ENCODE measurements at regions not wholly inside any gene's neighbourhood (a gene's known extent, or its start where the extent isn't known, plus 50 kb on each side); places are given as distances from the start of the nearest gene placed in this dataset.

- TF ChIP-seq, protein P1, sequence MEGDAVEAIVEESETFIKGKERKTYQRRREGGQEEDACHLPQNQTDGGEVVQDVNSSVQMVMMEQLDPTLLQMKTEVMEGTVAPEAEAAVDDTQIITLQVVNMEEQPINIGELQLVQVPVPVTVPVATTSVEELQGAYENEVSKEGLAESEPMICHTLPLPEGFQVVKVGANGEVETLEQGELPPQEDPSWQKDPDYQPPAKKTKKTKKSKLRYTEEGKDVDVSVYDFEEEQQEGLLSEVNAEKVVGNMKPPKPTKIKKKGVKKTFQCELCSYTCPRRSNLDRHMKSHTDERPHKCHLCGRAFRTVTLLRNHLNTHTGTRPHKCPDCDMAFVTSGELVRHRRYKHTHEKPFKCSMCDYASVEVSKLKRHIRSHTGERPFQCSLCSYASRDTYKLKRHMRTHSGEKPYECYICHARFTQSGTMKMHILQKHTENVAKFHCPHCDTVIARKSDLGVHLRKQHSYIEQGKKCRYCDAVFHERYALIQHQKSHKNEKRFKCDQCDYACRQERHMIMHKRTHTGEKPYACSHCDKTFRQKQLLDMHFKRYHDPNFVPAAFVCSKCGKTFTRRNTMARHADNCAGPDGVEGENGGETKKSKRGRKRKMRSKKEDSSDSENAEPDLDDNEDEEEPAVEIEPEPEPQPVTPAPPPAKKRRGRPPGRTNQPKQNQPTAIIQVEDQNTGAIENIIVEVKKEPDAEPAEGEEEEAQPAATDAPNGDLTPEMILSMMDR (IDR thresholded peaks at IDR 0.05), result no peak
These were observed 109.7 kb upstream of the CTNNB1 start for GRCh38 chr3:41089566-41089965.

GRCh38 chr3:41092844-41093243, 106.5 kb upstream of the CTNNB1 start:
- intact Hi-C loops (cut with micrococcal nuclease), result no loop called here

More at GRCh38 chr3:41089566-41089965, 109.7 kb upstream of the CTNNB1 start:
- Mint-ChIP-seq H3K4me1 (no peaks in the 10 kb centered on the region), H3K9me3 (no peaks in the 10 kb centered on the region), H3K36me3 (no peaks in the 10 kb centered on the region), H3K27me3 (ENCODE audit: low read depth in 2 of 2) (peaks cover 0 to 3% of the 10 kb centered on the region in 2 donors), H3K27ac (no peak overlapping the region), H3K4me3 (no peak overlapping the region)
- Histone ChIP-seq H3K27ac (ENCODE audit: low read length) (no peak overlapping the region), H3K4me1 (ENCODE audit: control insufficient read depth, insufficient read depth, low read length) (no peaks in the 10 kb centered on the region), H3K27me3 (ENCODE audit: control insufficient read depth, insufficient read depth, low read length) (no peaks in the 10 kb centered on the region), H3K4me3 (ENCODE audit: low read length) (no peak overlapping the region), H3K36me3 (ENCODE audit: control insufficient read depth, insufficient read depth, low read length) (no peaks in the 10 kb centered on the region), H3K9me3 (ENCODE audit: control insufficient read depth, insufficient read depth, low read length) (no peaks in the 10 kb centered on the region)
- no peak for ATAC-seq
- WGBS (ENCODE audit: insufficient coverage), result 78% methylated on average over 1 of the region's 1 CpG
- intact Hi-C loops (cut with micrococcal nuclease), result no loop called here
- DNase-seq, result no peak

DNA sequence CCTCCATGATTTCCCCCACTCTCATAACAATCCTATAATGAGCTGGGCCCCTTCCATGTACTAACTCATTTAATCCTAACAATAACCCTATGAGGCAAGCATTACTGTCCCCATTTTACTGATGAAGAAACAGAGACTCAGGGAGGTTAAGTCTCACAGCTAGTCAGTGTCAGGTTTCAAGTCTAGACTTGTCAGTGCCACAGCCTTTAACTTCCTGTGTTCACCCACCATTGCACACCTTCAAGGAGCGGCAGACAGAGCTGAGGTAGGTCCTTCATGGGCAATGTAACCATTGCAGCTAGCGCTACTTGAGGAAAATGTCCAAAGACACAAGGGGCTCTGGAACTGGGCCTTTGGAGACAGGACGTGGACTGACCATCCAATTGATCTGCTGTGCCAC, 105.8 kb upstream of the CTNNB1 start:
- 89% methylated on average over 3 of the region's 3 CpGs for WGBS (ENCODE audit: insufficient coverage)
- no peak for ATAC-seq

More at GRCh38 chr3:41092844-41093243, 106.5 kb upstream of the CTNNB1 start:
- Mint-ChIP-seq H3K4me3 (no peak overlapping the region), H3K4me1 (no peaks in the 10 kb centered on the region), H3K27me3 (ENCODE audit: low read depth in 2 of 2) (no peaks in the 10 kb centered on the region), H3K9me3 (no peaks in the 10 kb centered on the region), H3K27ac (no peak overlapping the region), H3K36me3 (no peaks in the 10 kb centered on the region)
- H3K9me3 ChIP-seq (ENCODE audit: control insufficient read depth, insufficient read depth, low read length), result no peaks in the 10 kb centered on the region
- 94% methylated on average over 4 of the region's 4 CpGs for WGBS (ENCODE audit: insufficient coverage)
- no peak for ATAC-seq
- TF ChIP-seq, protein P1 (IDR thresholded peaks at IDR 0.05), result no peak
- no peaks in the 10 kb centered on the region for H3K27me3 ChIP-seq (ENCODE audit: control insufficient read depth, insufficient read depth, low read length)
- H3K36me3 ChIP-seq (ENCODE audit: control insufficient read depth, insufficient read depth, low read length), result no peaks in the 10 kb centered on the region
- no peaks in the 10 kb centered on the region for H3K4me1 ChIP-seq (ENCODE audit: control insufficient read depth, insufficient read depth, low read length)
- no peak overlapping the region for H3K4me3 ChIP-seq (ENCODE audit: low read length)
- no peak for DNase-seq
- no peak overlapping the region for H3K27ac ChIP-seq (ENCODE audit: low read length)

GRCh38 chr3:41094351-41094750, 105.0 kb upstream of the CTNNB1 start:
- Histone ChIP-seq H3K4me1 (ENCODE audit: control insufficient read depth, insufficient read depth, low read length) (no peaks in the 10 kb centered on the region), H3K27ac (ENCODE audit: low read length) (no peak overlapping the region), H3K4me3 (ENCODE audit: low read length) (no peak overlapping the region), H3K27me3 (ENCODE audit: control insufficient read depth, insufficient read depth, low read length) (no peaks in the 10 kb centered on the region), H3K9me3 (ENCODE audit: control insufficient read depth, insufficient read depth, low read length) (no peaks in the 10 kb centered on the region), H3K36me3 (ENCODE audit: control insufficient read depth, insufficient read depth, low read length) (no peaks in the 10 kb centered on the region)
- intact Hi-C loops (cut with micrococcal nuclease), result no loop called here
- TF ChIP-seq, protein P1 (IDR thresholded peaks at IDR 0.05), result no peak
- Mint-ChIP-seq H3K4me3 (no peak overlapping the region), H3K36me3 (no peaks in the 10 kb centered on the region), H3K9me3 (no peaks in the 10 kb centered on the region), H3K27ac (no peak overlapping the region), H3K27me3 (ENCODE audit: low read depth in 2 of 2) (peaks cover 0 to 4% of the 10 kb centered on the region in 2 donors), H3K4me1 (no peaks in the 10 kb centered on the region)
- ATAC-seq (no peak), DNase-seq (no peak)
- WGBS (ENCODE audit: insufficient coverage), result 90% methylated on average over 4 of the region's 4 CpGs

More for the DNA sequence above, 105.8 kb upstream of the CTNNB1 start:
- Mint-ChIP-seq H3K4me3 (no peak overlapping the region), H3K4me1 (no peaks in the 10 kb centered on the region), H3K27ac (no peak overlapping the region), H3K9me3 (no peaks in the 10 kb centered on the region), H3K36me3 (no peaks in the 10 kb centered on the region), H3K27me3 (ENCODE audit: low read depth in 2 of 2) (peaks cover 0 to 3% of the 10 kb centered on the region in 2 donors)
- Histone ChIP-seq H3K27ac (ENCODE audit: low read length) (no peak overlapping the region), H3K9me3 (ENCODE audit: control insufficient read depth, insufficient read depth, low read length) (no peaks in the 10 kb centered on the region), H3K27me3 (ENCODE audit: control insufficient read depth, insufficient read depth, low read length) (no peaks in the 10 kb centered on the region), H3K4me3 (ENCODE audit: low read length) (no peak overlapping the region), H3K4me1 (ENCODE audit: control insufficient read depth, insufficient read depth, low read length) (no peaks in the 10 kb centered on the region), H3K36me3 (ENCODE audit: control insufficient read depth, insufficient read depth, low read length) (no peaks in the 10 kb centered on the region)
- intact Hi-C loops (cut with micrococcal nuclease), result no loop called here
- no peak for DNase-seq
- TF ChIP-seq, protein P1 (IDR thresholded peaks at IDR 0.05), result no peak

Measured in natural killer cell (primary cell).